GM12878 (cell line): ENCODE measurements at regions not wholly inside any gene's neighbourhood (a gene's known extent, or its start where the extent isn't known, plus 50 kb on each side); places are given as distances from the start of the nearest gene placed in this dataset.

Source experiments
- ATAC-seq: fragments of 200-7000 bp; cut with Tn5 transposase; 3 replicates; pipeline ENCODE4 v1.9.1; 2020; ENCODE audit warnings: mild to moderate bottlenecking, moderate library complexity
- BruUV-seq: library from RNA; stranded (reverse); fragments of 400-500 nt; replicated peaks from 2 replicates; lab custom pipeline; 2021; lab: Mats Ljungman, UMichigan
- CTCF ChIA-PET: fragments of 300-600 bp; sonication (Branson Sonifier 250); formaldehyde crosslinking; extraction: SDS; loops from one replicate; lab custom pipeline; 2021; ENCODE audit warnings: inconsistent platforms; lab: Yijun Ruan, JAX
- POLR2A ChIA-PET: fragments of 350-600 bp; formaldehyde crosslinking; extraction: SDS; loops from one replicate; lab custom pipeline; 2021; ENCODE audit warnings: inconsistent platforms; lab: Charles Lee
- RAD21 ChIA-PET: fragments of 300-600 bp; sonication (Branson Sonifier 250); formaldehyde crosslinking; loops from one replicate; lab custom pipeline; 2023; ENCODE audit warnings: antibody characterized with exemption; ENCODE audit not compliant: unreplicated experiment; lab: Charles Lee
- SMC1A ChIA-PET: fragments of 300-600 bp; sonication (Branson Sonifier 250); formaldehyde crosslinking; loops from one replicate; lab custom pipeline; 2023; ENCODE audit not compliant: unreplicated experiment, uncharacterized antibody; lab: Charles Lee
- DNase-seq: peaks from one replicate; pipeline ENCODE4 v3.0.0-alpha.2; 2011; ENCODE audit warnings: low read depth, low spot score
- FAIRE-seq: peaks from 3 replicates; lab custom pipeline; 2011; peaks lifted over from hg19 to GRCh38; lab: Jason Lieb, UNC
- H2AFZ ChIP-seq: 2 replicates; pipeline ENCODE4 v1.6.0; 2011; ENCODE audit warnings: low read depth, low read length, control low read depth; ENCODE audit not compliant: control insufficient read depth
- H3K27ac ChIP-seq: 2 replicates; pipeline ENCODE4 v1.5.1; 2011; ENCODE audit warnings: control low read depth; ENCODE audit not compliant: control insufficient read depth, insufficient read depth
- H3K27me3 ChIP-seq, 2 experiments: replicated peaks in 1 of 2; 2 replicates each; pipeline versions ENCODE4 v1.6.0 to v1.6.1; 2011; ENCODE audit warnings: low read length in 1 of 2; ENCODE audit not compliant: control insufficient read depth in 2 of 2, insufficient read depth in 2 of 2
- H3K36me3 ChIP-seq, 2 experiments: 2 replicates each; pipeline ENCODE4 v1.5.1; 2011; ENCODE audit warnings: low read length in 1 of 2; ENCODE audit not compliant: control insufficient read depth in 2 of 2, insufficient read depth in 2 of 2
- H3K4me1 ChIP-seq: 2 replicates; pipeline ENCODE4 v1.6.1; 2011; ENCODE audit warnings: mild to moderate bottlenecking, low read length, moderate library complexity, mixed read lengths; ENCODE audit not compliant: control insufficient read depth, insufficient read depth
- H3K4me2 ChIP-seq: 2 replicates; pipeline ENCODE4 v1.6.0; 2011; ENCODE audit warnings: control low read depth; ENCODE audit not compliant: control insufficient read depth, insufficient read depth
- H3K4me3 ChIP-seq: fragments of 200-600 bp; sonication (generic); 2 replicates; pipeline ENCODE4 v1.5.1; 2016
- H3K79me2 ChIP-seq: 2 replicates; pipeline ENCODE4 v1.6.0; 2011; ENCODE audit warnings: low read length; ENCODE audit not compliant: control insufficient read depth, insufficient read depth
- H3K9ac ChIP-seq: 2 replicates; pipeline ENCODE4 v1.8.0; 2011; ENCODE audit warnings: low read length, control low read depth, mixed read lengths; ENCODE audit not compliant: control insufficient read depth, insufficient read depth
- H3K9me3 ChIP-seq: replicated peaks from 3 replicates; pipeline ENCODE4 v1.5.1; 2011; ENCODE audit warnings: mild to moderate bottlenecking, low read length; ENCODE audit not compliant: control insufficient read depth, insufficient read depth
- H4K20me1 ChIP-seq: 2 replicates; pipeline ENCODE4 v1.6.0; 2011; ENCODE audit not compliant: control insufficient read depth, insufficient read depth
- CHD1 ChIP-seq: IDR thresholded peaks from 2 replicates; pipeline ENCODE4 v1.6.1; 2012; ENCODE audit warnings: low read depth, low read length, improper control_type of control experiment
- JUND ChIP-seq: IDR thresholded peaks from 2 replicates; pipeline ENCODE4 v1.6.1; 2012; ENCODE audit warnings: low read depth, mild to moderate bottlenecking, low read length, improper control_type of control experiment, moderate library complexity
- KDM1A ChIP-seq: fragments of 200-600 bp; sonication (generic); IDR thresholded peaks from 2 replicates; pipeline ENCODE4 v1.6.1; 2016; ENCODE audit warnings: borderline replicate concordance
- MTA3 ChIP-seq: IDR thresholded peaks from 2 replicates; pipeline ENCODE4 v1.6.1; 2012; ENCODE audit warnings: low read length, inconsistent platforms, borderline replicate concordance
- POLR2AphosphoS2 ChIP-seq: IDR thresholded peaks from 2 replicates; pipeline ENCODE4 v1.6.1; 2011; ENCODE audit warnings: low read depth, mild to moderate bottlenecking, low read length, improper control_type of control experiment, moderate library complexity
- SMAD1 ChIP-seq: fragments of 450-650 bp; IDR thresholded peaks from 2 replicates; pipeline ENCODE4 v1.6.1; 2018; ENCODE audit warnings: mild to moderate bottlenecking, low read depth; ENCODE audit not compliant: partially characterized antibody
- STAT3 ChIP-seq: IDR thresholded peaks from 2 replicates; pipeline ENCODE4 v1.6.1; 2011; ENCODE audit warnings: low read depth, low read length, improper control_type of control experiment
- TAF1 ChIP-seq: IDR thresholded peaks from 2 replicates; pipeline ENCODE4 v1.6.1; 2011; ENCODE audit warnings: mild to moderate bottlenecking, low read depth, low read length, borderline replicate concordance
- ZNF592 ChIP-seq: fragments of 450-650 bp; IDR thresholded peaks from 2 replicates; pipeline ENCODE4 v1.6.1; 2017; ENCODE audit warnings: mild to moderate bottlenecking, moderate library complexity
- ZZZ3 ChIP-seq: IDR thresholded peaks from 2 replicates; pipeline ENCODE4 v1.6.1; 2011; ENCODE audit warnings: low read depth; ENCODE audit not compliant: control insufficient read depth, insufficient read length
- WGBS: methylation state at CpG from one replicate; pipeline ENCODE4 v1.1.6; 2016; ENCODE audit warnings: low lambda C conversion rate; ENCODE audit not compliant: insufficient replicate concordance, insufficient coverage; ENCODE audit errors: missing lambda C conversion rate; 5-methylcytosine and 5-hydroxymethylcytosine counted together
- in situ Hi-C: fragments of 300-500 bp; cut with MboI; formaldehyde crosslinking; loops from 9 replicates; pipeline ENCODE4 v1.14.3; 2018; ENCODE audit warnings: mixed read lengths
- intact Hi-C: fragments of 100-400 bp; cut with micrococcal nuclease; formaldehyde crosslinking; loops from one replicate; pipeline ENCODE4 v1.14.2; 2022; ENCODE audit not compliant: unreplicated experiment

- POLR2A ChIA-PET, result no interaction called here
- in situ Hi-C loops (no loop called here), intact Hi-C loops (no loop called here)
- DNase-seq, result no peak
- Histone ChIP-seq H3K4me3 (no peak overlapping the region), H3K4me2 (no peak overlapping the region), H3K36me3 (no peaks in the 10 kb centered on the region), H3K4me1 (no peaks in the 10 kb centered on the region), H4K20me1 (no peaks in the 10 kb centered on the region), H3K79me2 (no peaks in the 10 kb centered on the region), H3K27ac (no peak overlapping the region), H3K27me3 (no peaks in the 10 kb centered on the region), H3K9me3 (no peaks in the 10 kb centered on the region), H3K9ac (no peak overlapping the region), H2AFZ (no peak overlapping the region)
- SMC1A ChIA-PET, result no interaction called here
- no CpG with 5 or more reads among the region's 3 CpGs for WGBS
- TF ChIP-seq STAT3, result no peak
- TF ChIP-seq JUND, result no peak
- TF ChIP-seq MTA3, result no peak
- TF ChIP-seq ZZZ3, result no peak
- TF ChIP-seq CHD1, result no peak
- TF ChIP-seq KDM1A, result no peak
- TF ChIP-seq ZNF592, result no peak
- no peak for TF ChIP-seq TAF1
- no peak for TF ChIP-seq SMAD1
- no peak for TF ChIP-seq POLR2AphosphoS2
- BruUV-seq, result no TSS peak
- RAD21 ChIA-PET, result no interaction called here
- CTCF ChIA-PET, result no interaction called here
- ATAC-seq, result no peak
- no peak for FAIRE-seq
Observed at GRCh38 chr4:34814266-34814665, 1430.0 kb downstream of the ARAP2 start.
